ENCODE measurements at regions not wholly inside any gene's neighbourhood (a gene's known extent, or its start where the extent isn't known, plus 50 kb on each side); places are given as distances from the start of the nearest gene placed in this dataset.

DNA sequence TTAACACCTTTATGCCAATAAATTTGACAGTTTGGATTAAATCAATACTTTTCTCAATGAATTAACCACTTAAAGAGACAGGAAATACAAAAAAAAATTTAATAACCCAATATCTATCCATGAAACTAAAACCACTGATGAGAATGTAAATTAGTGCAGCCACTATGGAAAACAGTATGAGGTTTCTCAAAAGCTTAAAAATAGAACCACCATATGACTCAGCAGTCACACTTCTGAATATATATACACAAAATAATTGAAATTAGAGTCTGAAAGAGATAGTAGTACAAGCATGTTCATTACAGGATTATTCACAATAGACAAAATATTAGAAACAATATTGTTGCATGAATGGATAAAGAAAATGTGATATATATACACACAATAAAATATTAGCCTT lies 382.1 kb upstream of the SETBP1 start:
- TF ChIP-seq, protein P1, sequence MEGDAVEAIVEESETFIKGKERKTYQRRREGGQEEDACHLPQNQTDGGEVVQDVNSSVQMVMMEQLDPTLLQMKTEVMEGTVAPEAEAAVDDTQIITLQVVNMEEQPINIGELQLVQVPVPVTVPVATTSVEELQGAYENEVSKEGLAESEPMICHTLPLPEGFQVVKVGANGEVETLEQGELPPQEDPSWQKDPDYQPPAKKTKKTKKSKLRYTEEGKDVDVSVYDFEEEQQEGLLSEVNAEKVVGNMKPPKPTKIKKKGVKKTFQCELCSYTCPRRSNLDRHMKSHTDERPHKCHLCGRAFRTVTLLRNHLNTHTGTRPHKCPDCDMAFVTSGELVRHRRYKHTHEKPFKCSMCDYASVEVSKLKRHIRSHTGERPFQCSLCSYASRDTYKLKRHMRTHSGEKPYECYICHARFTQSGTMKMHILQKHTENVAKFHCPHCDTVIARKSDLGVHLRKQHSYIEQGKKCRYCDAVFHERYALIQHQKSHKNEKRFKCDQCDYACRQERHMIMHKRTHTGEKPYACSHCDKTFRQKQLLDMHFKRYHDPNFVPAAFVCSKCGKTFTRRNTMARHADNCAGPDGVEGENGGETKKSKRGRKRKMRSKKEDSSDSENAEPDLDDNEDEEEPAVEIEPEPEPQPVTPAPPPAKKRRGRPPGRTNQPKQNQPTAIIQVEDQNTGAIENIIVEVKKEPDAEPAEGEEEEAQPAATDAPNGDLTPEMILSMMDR (conservative IDR thresholded peaks at IDR 0.05 in 1 of 2, IDR thresholded peaks at IDR 0.05 in 1 of 2; ENCODE audit: low read depth in 1 of 2, low read length in 2 of 2) = no peak
- TF ChIP-seq EZH2 (IDR thresholded peaks at IDR 0.05; ENCODE audit: low read length, missing control alignments) = no peak
